ENCODE measurements at regions not wholly inside any gene's neighbourhood (a gene's known extent, or its start where the extent isn't known, plus 50 kb on each side); places are given as distances from the start of the nearest gene placed in this dataset.

GRCh38 chr7:104039363-104039762 lies 49.9 kb upstream of the RELN start (continued):
- TF ChIP-seq ATF3 (CRISPR knock-in tag; conservative IDR thresholded peaks at IDR 0.05), result no peak
